Lower leg skin (tissue), 3 donors: ENCODE measurements at regions not wholly inside any gene's neighbourhood (a gene's known extent, or its start where the extent isn't known, plus 50 kb on each side); places are given as distances from the start of the nearest gene placed in this dataset.

Source experiments
- POLR2A ChIP-seq, 2 donors: fragments of 450-650 bp; IDR thresholded peaks; one replicate each; pipeline ENCODE4 v1.6.1; 2016 to 2017; ENCODE audit warnings: antibody characterized with exemption in 2 of 2, mild to moderate bottlenecking in 1 of 2, moderate library complexity in 1 of 2
- TF ChIP-seq, protein P1 (sequence below), 3 donors: fragments of 450-650 bp; IDR thresholded peaks; one replicate each; pipeline ENCODE4 v1.5.1; 2016; ENCODE audit warnings: antibody characterized with exemption in 3 of 3, mild to moderate bottlenecking in 3 of 3, moderate library complexity in 2 of 3

DNA sequence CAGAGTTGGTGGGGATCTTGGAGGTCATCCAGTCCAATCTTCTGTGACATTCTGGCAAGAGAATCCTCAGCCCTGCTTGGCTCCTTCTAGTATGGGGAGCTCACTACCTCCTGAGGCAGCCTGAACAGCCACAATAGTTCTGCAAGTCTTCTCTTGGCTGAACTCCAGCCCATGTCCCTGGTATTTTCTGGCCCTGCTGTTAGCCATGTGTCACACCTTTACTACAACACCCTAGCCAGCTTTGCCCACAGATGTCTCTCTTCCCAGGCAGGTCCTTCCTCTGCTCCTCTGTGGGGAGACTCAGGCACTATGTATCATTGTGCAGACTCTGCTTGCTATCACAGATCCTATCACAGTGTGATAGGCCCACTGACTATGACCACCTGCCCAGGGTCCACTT is 297.7 kb downstream of the CTTN start:
- TF ChIP-seq, protein P1, sequence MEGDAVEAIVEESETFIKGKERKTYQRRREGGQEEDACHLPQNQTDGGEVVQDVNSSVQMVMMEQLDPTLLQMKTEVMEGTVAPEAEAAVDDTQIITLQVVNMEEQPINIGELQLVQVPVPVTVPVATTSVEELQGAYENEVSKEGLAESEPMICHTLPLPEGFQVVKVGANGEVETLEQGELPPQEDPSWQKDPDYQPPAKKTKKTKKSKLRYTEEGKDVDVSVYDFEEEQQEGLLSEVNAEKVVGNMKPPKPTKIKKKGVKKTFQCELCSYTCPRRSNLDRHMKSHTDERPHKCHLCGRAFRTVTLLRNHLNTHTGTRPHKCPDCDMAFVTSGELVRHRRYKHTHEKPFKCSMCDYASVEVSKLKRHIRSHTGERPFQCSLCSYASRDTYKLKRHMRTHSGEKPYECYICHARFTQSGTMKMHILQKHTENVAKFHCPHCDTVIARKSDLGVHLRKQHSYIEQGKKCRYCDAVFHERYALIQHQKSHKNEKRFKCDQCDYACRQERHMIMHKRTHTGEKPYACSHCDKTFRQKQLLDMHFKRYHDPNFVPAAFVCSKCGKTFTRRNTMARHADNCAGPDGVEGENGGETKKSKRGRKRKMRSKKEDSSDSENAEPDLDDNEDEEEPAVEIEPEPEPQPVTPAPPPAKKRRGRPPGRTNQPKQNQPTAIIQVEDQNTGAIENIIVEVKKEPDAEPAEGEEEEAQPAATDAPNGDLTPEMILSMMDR (IDR thresholded peaks at IDR 0.05) = no peak
- no peak for TF ChIP-seq POLR2A (IDR thresholded peaks at IDR 0.05)
